ENCODE measurements at regions not wholly inside any gene's neighbourhood (a gene's known extent, or its start where the extent isn't known, plus 50 kb on each side); places are given as distances from the start of the nearest gene placed in this dataset.
"Not testable (repeated sequence)": the region's sequence is repeated elsewhere in the genome, so short reads cannot be mapped to it uniquely, and the experiment has no call there.

GRCh38 chr1:55793856-55794255 lies 578.7 kb upstream of the USP24 start:
- DNase-seq (ENCODE audit: low read depth, low spot score) = no peak
- POLR2A ChIA-PET = no interaction called here
- no peak for TF ChIP-seq CTCF (IDR thresholded peaks at IDR 0.05; ENCODE audit: insufficient read depth, low read length, missing control alignments)
- no peak overlapping the region for H3K4me3 ChIP-seq (ENCODE audit: low read depth, low read length)
- CTCF ChIA-PET = no interaction called here

GRCh38 chr1:55792870-55793269 lies 577.7 kb upstream of the USP24 start:
- ChIA-PET CTCF (interaction anchor here (1.2 kb wide), 1 partner anchor 15 kb away, joined by 3 read pairs; no protein-coding TSS in a partner anchor), POLR2A (no interaction called here)

GRCh38 chr1:55789466-55789865 lies 574.3 kb upstream of the USP24 start:
- ChIA-PET CTCF (no interaction called here), POLR2A (no interaction called here)
- H3K4me3 ChIP-seq (ENCODE audit: low read depth, low read length) = no peak overlapping the region
- DNase-seq (ENCODE audit: low read depth, low spot score) = no peak
- TF ChIP-seq CTCF (IDR thresholded peaks at IDR 0.05; ENCODE audit: insufficient read depth, low read length, missing control alignments) = no peak

More at GRCh38 chr1:55792870-55793269, 577.7 kb upstream of the USP24 start:
- no peak overlapping the region for H3K4me3 ChIP-seq (ENCODE audit: low read depth, low read length)
- TF ChIP-seq CTCF (IDR thresholded peaks at IDR 0.05; ENCODE audit: insufficient read depth, low read length, missing control alignments) = no peak
- DNase-seq (ENCODE audit: low read depth, low spot score) = no peak

GRCh38 chr1:55786396-55786795 lies 571.2 kb upstream of the USP24 start:
- no peak overlapping the region for H3K4me3 ChIP-seq (ENCODE audit: low read depth, low read length)
- TF ChIP-seq CTCF (IDR thresholded peaks at IDR 0.05; ENCODE audit: insufficient read depth, low read length, missing control alignments) = no peak
- ChIA-PET CTCF (no interaction called here), POLR2A (no interaction called here)
- DNase-seq (ENCODE audit: low read depth, low spot score) = no peak

GRCh38 chr1:55784941-55785450 lies 569.8 kb upstream of the USP24 start:
- CTCF ChIA-PET; POLR2A ChIA-PET; DNase-seq (ENCODE audit: low read depth, low spot score); H3K4me3 ChIP-seq (ENCODE audit: low read depth, low read length): not testable (repeated sequence)

- ChIA-PET POLR2A (interaction anchor here (0.6 kb wide), 1 partner anchor 412 kb away, joined by 3 read pairs; no protein-coding TSS in a partner anchor), CTCF (no interaction called here)
- H3K4me3 ChIP-seq (ENCODE audit: low read depth, low read length) = no peak overlapping the region
- TF ChIP-seq CTCF (IDR thresholded peaks at IDR 0.05; ENCODE audit: insufficient read depth, low read length, missing control alignments) = no peak
- DNase-seq (ENCODE audit: low read depth, low spot score) = peak; percentile 57
Measured at GRCh38 chr1:55781944-55782482, 566.8 kb upstream of the USP24 start.

- H3K4me3 ChIP-seq (ENCODE audit: low read depth, low read length) = no peak overlapping the region
- POLR2A ChIA-PET = no interaction called here
- no peak for DNase-seq (ENCODE audit: low read depth, low spot score)
- CTCF ChIA-PET = no interaction called here
- TF ChIP-seq CTCF (IDR thresholded peaks at IDR 0.05; ENCODE audit: insufficient read depth, low read length, missing control alignments) = no peak
Measured at GRCh38 chr1:55781003-55781402, 565.8 kb upstream of the USP24 start.

Measured in AG04449 (cell line).